IPS-18a (cell line): ENCODE measurements at regions not wholly inside any gene's neighbourhood (a gene's known extent, or its start where the extent isn't known, plus 50 kb on each side); places are given as distances from the start of the nearest gene placed in this dataset.

ENCODE experiments used
- H3K27ac ChIP-seq: one replicate; pipeline ENCODE4 v1.5.1; 2013; ENCODE audit warnings: low read length
- H3K27me3 ChIP-seq: one replicate; pipeline ENCODE4 v1.6.1; 2013; ENCODE audit warnings: mild to moderate bottlenecking, low read length; ENCODE audit not compliant: control insufficient read depth, insufficient read depth
- H3K36me3 ChIP-seq: one replicate; pipeline ENCODE4 v1.6.1; 2013; ENCODE audit warnings: low read depth, low read length; ENCODE audit not compliant: control insufficient read depth
- H3K4me1 ChIP-seq: one replicate; pipeline ENCODE4 v1.6.1; 2013; ENCODE audit warnings: low read depth, low read length; ENCODE audit not compliant: control insufficient read depth
- H3K4me3 ChIP-seq: one replicate; pipeline ENCODE4 v1.5.1; 2013; ENCODE audit warnings: low read length
- H3K9ac ChIP-seq: one replicate; pipeline ENCODE4 v1.6.1; 2013; ENCODE audit warnings: mild to moderate bottlenecking, low read length, moderate library complexity
- H3K9me3 ChIP-seq: one replicate; pipeline ENCODE4 v1.6.1; 2013; ENCODE audit warnings: low read depth, low read length; ENCODE audit not compliant: control insufficient read depth

DNA sequence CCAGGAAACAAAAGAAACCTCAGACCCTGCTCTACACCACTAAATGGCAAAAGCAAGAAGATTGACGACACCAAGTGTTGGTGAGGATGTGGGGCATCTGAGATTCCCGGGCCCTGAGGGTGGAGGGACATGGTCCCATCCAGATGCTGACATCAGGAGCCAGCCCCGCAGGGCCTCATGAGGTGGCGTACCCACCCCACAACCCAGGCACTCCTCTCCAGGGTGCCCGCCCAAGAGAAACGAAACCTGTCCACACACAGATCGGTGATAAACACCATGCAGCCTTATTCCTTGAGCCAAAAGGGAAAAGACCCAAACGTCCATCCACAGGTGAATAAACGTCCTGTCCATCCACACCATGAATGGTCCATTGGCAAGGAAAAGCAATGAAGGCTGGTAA is 54.8 kb upstream of the C14orf180 start:
- no peaks in the 10 kb centered on the region for H3K9me3 ChIP-seq
- H3K4me3 ChIP-seq, result no peak overlapping the region
- no peaks in the 10 kb centered on the region for H3K27me3 ChIP-seq
- H3K9ac ChIP-seq, result no peak overlapping the region
- no peak overlapping the region for H3K27ac ChIP-seq
- no peaks in the 10 kb centered on the region for H3K4me1 ChIP-seq
- H3K36me3 ChIP-seq, result no peaks in the 10 kb centered on the region

- Histone ChIP-seq H3K4me3 (no peak overlapping the region), H3K27me3 (no peaks in the 10 kb centered on the region), H3K36me3 (no peaks in the 10 kb centered on the region), H3K27ac (no peak overlapping the region), H3K4me1 (no peaks in the 10 kb centered on the region), H3K9me3 (no peaks in the 10 kb centered on the region), H3K9ac (no peak overlapping the region)
Observed at GRCh38 chr14:104526723-104527645, 52.6 kb upstream of the C14orf180 start.

DNA sequence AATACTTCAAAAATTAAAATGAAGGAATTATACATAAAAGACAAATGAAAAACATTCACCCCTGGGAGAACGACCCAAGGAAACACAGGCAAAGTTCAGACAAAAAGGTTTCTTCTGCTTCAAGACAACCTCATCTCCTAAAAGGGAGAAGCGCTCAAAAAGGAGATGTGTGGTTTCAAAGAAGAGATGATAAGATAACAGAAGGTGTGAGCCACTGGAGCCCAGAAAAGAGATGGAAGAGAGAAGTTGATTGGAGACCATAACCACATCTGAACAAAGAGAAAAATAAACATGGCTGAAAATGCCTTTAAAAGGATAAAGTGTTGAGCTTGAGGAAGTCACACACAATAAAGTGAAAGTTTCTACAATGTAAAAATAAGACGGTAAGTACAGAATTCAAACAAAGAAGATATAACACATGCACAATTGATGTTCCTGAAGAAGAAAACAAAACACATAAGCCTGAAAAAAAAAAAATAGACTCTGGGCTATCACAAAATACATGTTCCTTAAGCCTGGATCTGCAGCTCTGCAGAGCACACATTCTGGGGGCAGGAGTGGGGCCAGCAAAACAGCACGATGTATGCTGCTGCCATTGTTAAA is 51.6 kb upstream of the C14orf180 start:
- no peaks in the 10 kb centered on the region for H3K27me3 ChIP-seq
- H3K4me3 ChIP-seq, result no peak overlapping the region
- no peaks in the 10 kb centered on the region for H3K36me3 ChIP-seq
- no peaks in the 10 kb centered on the region for H3K4me1 ChIP-seq
- H3K27ac ChIP-seq, result no peak overlapping the region
- no peaks in the 10 kb centered on the region for H3K9me3 ChIP-seq
- no peak overlapping the region for H3K9ac ChIP-seq

DNA sequence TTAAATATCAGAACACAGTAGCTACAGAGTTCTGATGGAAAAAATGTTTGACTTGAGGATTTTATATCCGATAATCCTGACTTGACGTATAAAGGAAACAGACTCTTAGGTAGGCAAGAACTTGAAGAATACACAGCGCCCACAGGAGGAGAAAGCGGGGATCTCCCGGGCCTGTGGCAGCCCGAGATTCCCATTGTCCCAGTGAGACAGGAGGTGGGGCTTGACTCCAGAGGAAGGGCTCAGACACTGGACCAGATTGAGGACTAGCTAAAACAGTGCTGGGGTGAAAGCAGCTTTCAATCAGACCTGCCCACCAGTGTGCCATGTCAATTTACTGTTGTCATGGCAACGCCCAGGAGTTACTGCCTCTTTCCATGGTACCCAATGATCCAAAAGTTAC is 51.1 kb upstream of the C14orf180 start:
- H3K27me3 ChIP-seq, result no peaks in the 10 kb centered on the region
- H3K36me3 ChIP-seq, result no peaks in the 10 kb centered on the region
- no peak overlapping the region for H3K9ac ChIP-seq
- H3K27ac ChIP-seq, result no peak overlapping the region
- H3K4me3 ChIP-seq, result no peak overlapping the region
- no peaks in the 10 kb centered on the region for H3K4me1 ChIP-seq
- no peaks in the 10 kb centered on the region for H3K9me3 ChIP-seq
